ENCODE measurements at regions not wholly inside any gene's neighbourhood (a gene's known extent, or its start where the extent isn't known, plus 50 kb on each side); places are given as distances from the start of the nearest gene placed in this dataset.

- DNase-seq = no peak
- H3K27me3 Mint-ChIP-seq (ENCODE audit: unreplicated experiment) = peaks cover 6% of the 10 kb centered on the region
- H3K4me1 Mint-ChIP-seq (ENCODE audit: low read depth, unreplicated experiment) = peaks cover 20% of the 10 kb centered on the region
- peaks cover 5% of the 10 kb centered on the region for H3K9me3 Mint-ChIP-seq (ENCODE audit: unreplicated experiment)
- no peak overlapping the region for H3K27ac Mint-ChIP-seq (ENCODE audit: unreplicated experiment)
- H3K36me3 Mint-ChIP-seq (ENCODE audit: unreplicated experiment) = no peaks in the 10 kb centered on the region
- H3K4me3 Mint-ChIP-seq (ENCODE audit: unreplicated experiment) = peak overlapping the region; percentile 6
- no peak for TF ChIP-seq CTCF (IDR thresholded peaks at IDR 0.05; ENCODE audit: partially characterized antibody, unreplicated experiment)
Measured at GRCh38 chr16:48105976-48106375, 49.8 kb downstream of the ABCC12 start.

GRCh38 chr16:48105456-48105855 is 50.3 kb downstream of the ABCC12 start:
- TF ChIP-seq CTCF (IDR thresholded peaks at IDR 0.05; ENCODE audit: partially characterized antibody, unreplicated experiment) = no peak
- H3K9me3 Mint-ChIP-seq (ENCODE audit: unreplicated experiment) = peaks cover 5% of the 10 kb centered on the region
- no peak for DNase-seq
- peaks cover 20% of the 10 kb centered on the region for H3K4me1 Mint-ChIP-seq (ENCODE audit: low read depth, unreplicated experiment)
- peaks cover 6% of the 10 kb centered on the region for H3K27me3 Mint-ChIP-seq (ENCODE audit: unreplicated experiment)
- H3K4me3 Mint-ChIP-seq (ENCODE audit: unreplicated experiment) = no peak overlapping the region
- H3K27ac Mint-ChIP-seq (ENCODE audit: unreplicated experiment) = no peak overlapping the region
- no peaks in the 10 kb centered on the region for H3K36me3 Mint-ChIP-seq (ENCODE audit: unreplicated experiment)

- Mint-ChIP-seq H3K9me3 (ENCODE audit: unreplicated experiment) (peaks cover 5% of the 10 kb centered on the region), H3K27me3 (ENCODE audit: unreplicated experiment) (peaks cover 6% of the 10 kb centered on the region), H3K4me1 (ENCODE audit: low read depth, unreplicated experiment) (peaks cover 20% of the 10 kb centered on the region), H3K27ac (ENCODE audit: unreplicated experiment) (no peak overlapping the region), H3K36me3 (ENCODE audit: unreplicated experiment) (no peaks in the 10 kb centered on the region), H3K4me3 (ENCODE audit: unreplicated experiment) (no peak overlapping the region)
- no peak for DNase-seq
- no peak for TF ChIP-seq CTCF (IDR thresholded peaks at IDR 0.05; ENCODE audit: partially characterized antibody, unreplicated experiment)
Measured at GRCh38 chr16:48103591-48103990, 52.2 kb downstream of the ABCC12 start.

GRCh38 chr16:48102083-48103008 is 53.4 kb downstream of the ABCC12 start:
- peaks cover 5% of the 10 kb centered on the region for H3K9me3 Mint-ChIP-seq (ENCODE audit: unreplicated experiment)
- no peak for DNase-seq
- no peak overlapping the region for H3K27ac Mint-ChIP-seq (ENCODE audit: unreplicated experiment)
- H3K4me1 Mint-ChIP-seq (ENCODE audit: low read depth, unreplicated experiment) = peaks cover 20% of the 10 kb centered on the region
- H3K36me3 Mint-ChIP-seq (ENCODE audit: unreplicated experiment) = no peaks in the 10 kb centered on the region
- no peak for TF ChIP-seq CTCF (IDR thresholded peaks at IDR 0.05; ENCODE audit: partially characterized antibody, unreplicated experiment)
- H3K27me3 Mint-ChIP-seq (ENCODE audit: unreplicated experiment) = peaks cover 6% of the 10 kb centered on the region
- no peak overlapping the region for H3K4me3 Mint-ChIP-seq (ENCODE audit: unreplicated experiment)

GRCh38 chr16:48101069-48101674 is 54.6 kb downstream of the ABCC12 start:
- no peak overlapping the region for H3K27ac Mint-ChIP-seq (ENCODE audit: unreplicated experiment)
- no peak for TF ChIP-seq CTCF (IDR thresholded peaks at IDR 0.05; ENCODE audit: partially characterized antibody, unreplicated experiment)
- H3K4me3 Mint-ChIP-seq (ENCODE audit: unreplicated experiment) = no peak overlapping the region
- peaks cover 20% of the 10 kb centered on the region for H3K4me1 Mint-ChIP-seq (ENCODE audit: low read depth, unreplicated experiment)
- peaks cover 5% of the 10 kb centered on the region for H3K9me3 Mint-ChIP-seq (ENCODE audit: unreplicated experiment)
- H3K27me3 Mint-ChIP-seq (ENCODE audit: unreplicated experiment) = peaks cover 8% of the 10 kb centered on the region
- DNase-seq = no peak
- no peaks in the 10 kb centered on the region for H3K36me3 Mint-ChIP-seq (ENCODE audit: unreplicated experiment)

Data from glutamatergic neuron (in vitro differentiated cells).